ENCODE measurements at regions not wholly inside any gene's neighbourhood (a gene's known extent, or its start where the extent isn't known, plus 50 kb on each side); places are given as distances from the start of the nearest gene placed in this dataset.
"Not testable (repeated sequence)": the region's sequence is repeated elsewhere in the genome, so short reads cannot be mapped to it uniquely, and the experiment has no call there.

- DNase-seq, result no peak
- peaks cover 0 to 12% (median 0%) of the 10 kb centered on the region in 3 experiments for H3K9me3 ChIP-seq (ENCODE audit: control insufficient read depth in 2 of 3, low read length in 3 of 3)
- intact Hi-C loops (cut with micrococcal nuclease), result no loop called here
- Mint-ChIP-seq H3K4me1 (no peaks in the 10 kb centered on the region), H3K4me3 (no peak overlapping the region), H3K9me3 (peaks cover 0 to 26% (median 10%) of the 10 kb centered on the region in 11 donors), H3K27ac (no peak overlapping the region), H3K36me3 (peaks cover 0 to 5% (median 4%) of the 10 kb centered on the region in 5 donors), H3K27me3 (no peaks in the 10 kb centered on the region)
- peaks cover 0 to 1% of the 10 kb centered on the region in 2 donors for H3K27me3 ChIP-seq (ENCODE audit: control insufficient read depth in 2 of 2, insufficient read depth in 2 of 2, low read length in 2 of 2)
- H3K4me3 ChIP-seq (ENCODE audit: low read length), result no peak overlapping the region
- ChIA-PET POLR2A (no interaction called here), CTCF (no interaction called here)
- no peaks in the 10 kb centered on the region for H3K36me3 ChIP-seq (ENCODE audit: control insufficient read depth in 2 of 3, insufficient read depth in 3 of 3, low read length in 3 of 3)
- H3K27ac ChIP-seq (ENCODE audit: low read depth, low read length), result no peak overlapping the region
- no peak for ATAC-seq
- no peaks in the 10 kb centered on the region for H3K4me1 ChIP-seq (ENCODE audit: control insufficient read depth in 2 of 2, insufficient read depth in 2 of 2, low read length in 2 of 2)
Observed at GRCh38 chr21:15297824-15298223, 233.0 kb upstream of the NRIP1 start.

GRCh38 chr21:15298306-15298705, 233.5 kb upstream of the NRIP1 start:
- H3K27me3 ChIP-seq (ENCODE audit: control insufficient read depth in 2 of 2, insufficient read depth in 2 of 2, low read length in 2 of 2), result no peaks in the 10 kb centered on the region
- Mint-ChIP-seq H3K27me3 (no peaks in the 10 kb centered on the region), H3K27ac (no peak overlapping the region), H3K4me1 (no peaks in the 10 kb centered on the region), H3K9me3 (peaks cover 0 to 26% (median 10%) of the 10 kb centered on the region in 11 donors), H3K36me3 (peaks cover 0 to 5% (median 4%) of the 10 kb centered on the region in 5 donors), H3K4me3 (no peak overlapping the region)
- H3K4me1 ChIP-seq (ENCODE audit: control insufficient read depth in 2 of 2, insufficient read depth in 2 of 2, low read length in 2 of 2), result no peaks in the 10 kb centered on the region
- ChIA-PET CTCF (no interaction called here), POLR2A (no interaction called here)
- H3K9me3 ChIP-seq (ENCODE audit: control insufficient read depth in 2 of 3, low read length in 3 of 3), result peaks cover 0 to 12% (median 0%) of the 10 kb centered on the region in 3 experiments
- no peaks in the 10 kb centered on the region for H3K36me3 ChIP-seq (ENCODE audit: control insufficient read depth in 2 of 3, insufficient read depth in 3 of 3, low read length in 3 of 3)
- DNase-seq (no peak), ATAC-seq (no peak)
- H3K4me3 ChIP-seq (ENCODE audit: low read length), result no peak overlapping the region
- no peak overlapping the region for H3K27ac ChIP-seq (ENCODE audit: low read depth, low read length)
- intact Hi-C loops (cut with micrococcal nuclease), result no loop called here

GRCh38 chr21:15298755-15299154, 234.0 kb upstream of the NRIP1 start:
- H3K27ac ChIP-seq (ENCODE audit: low read depth, low read length); ATAC-seq; H3K4me3 ChIP-seq (ENCODE audit: low read length); H3K4me1 Mint-ChIP-seq; H3K4me1 ChIP-seq (ENCODE audit: control insufficient read depth in 2 of 2, insufficient read depth in 2 of 2, low read length in 2 of 2); H3K36me3 Mint-ChIP-seq; H3K27me3 ChIP-seq (ENCODE audit: control insufficient read depth in 2 of 2, insufficient read depth in 2 of 2, low read length in 2 of 2); DNase-seq; H3K27me3 Mint-ChIP-seq; H3K27ac Mint-ChIP-seq; CTCF ChIA-PET; intact Hi-C loops (cut with micrococcal nuclease); H3K36me3 ChIP-seq (ENCODE audit: control insufficient read depth in 2 of 3, insufficient read depth in 3 of 3, low read length in 3 of 3); POLR2A ChIA-PET; H3K4me3 Mint-ChIP-seq: not testable (repeated sequence)
- peaks cover 0 to 26% (median 10%) of the 10 kb centered on the region in 11 donors for H3K9me3 Mint-ChIP-seq
- peaks cover 0 to 12% (median 0%) of the 10 kb centered on the region in 3 experiments for H3K9me3 ChIP-seq (ENCODE audit: control insufficient read depth in 2 of 3, low read length in 3 of 3)

- H3K4me1 ChIP-seq (ENCODE audit: control insufficient read depth in 2 of 2, insufficient read depth in 2 of 2, low read length in 2 of 2), result no peaks in the 10 kb centered on the region
- intact Hi-C loops (cut with micrococcal nuclease), result loop anchor here in 1 of 2 donors (10.0 kb wide), 1 partner anchor 255 kb away; no protein-coding TSS in a partner anchor
- ChIA-PET POLR2A (no interaction called here), CTCF (no interaction called here)
- no peak overlapping the region for H3K4me3 ChIP-seq (ENCODE audit: low read length)
- DNase-seq (no peak), ATAC-seq (no peak)
- peaks cover 0 to 12% (median 0%) of the 10 kb centered on the region in 3 experiments for H3K9me3 ChIP-seq (ENCODE audit: control insufficient read depth in 2 of 3, low read length in 3 of 3)
- no peaks in the 10 kb centered on the region for H3K36me3 ChIP-seq (ENCODE audit: control insufficient read depth in 2 of 3, insufficient read depth in 3 of 3, low read length in 3 of 3)
- Mint-ChIP-seq H3K36me3 (peaks cover 0 to 5% (median 4%) of the 10 kb centered on the region in 5 donors), H3K9me3 (peaks cover 0 to 26% (median 10%) of the 10 kb centered on the region in 11 donors), H3K27me3 (no peaks in the 10 kb centered on the region), H3K27ac (no peak overlapping the region), H3K4me3 (no peak overlapping the region), H3K4me1 (no peaks in the 10 kb centered on the region)
- no peak overlapping the region for H3K27ac ChIP-seq (ENCODE audit: low read depth, low read length)
- no peaks in the 10 kb centered on the region for H3K27me3 ChIP-seq (ENCODE audit: control insufficient read depth in 2 of 2, insufficient read depth in 2 of 2, low read length in 2 of 2)
Observed at GRCh38 chr21:15300131-15300530, 235.3 kb upstream of the NRIP1 start.

GRCh38 chr21:15301014-15301413, 236.2 kb upstream of the NRIP1 start:
- intact Hi-C loops (cut with micrococcal nuclease), result loop anchor here in 1 of 2 donors (10.0 kb wide), 1 partner anchor 254 kb away; no protein-coding TSS in a partner anchor
- H3K36me3 ChIP-seq (ENCODE audit: control insufficient read depth in 2 of 3, insufficient read depth in 3 of 3, low read length in 3 of 3), result no peaks in the 10 kb centered on the region
- peaks cover 0 to 12% (median 0%) of the 10 kb centered on the region in 3 experiments for H3K9me3 ChIP-seq (ENCODE audit: control insufficient read depth in 2 of 3, low read length in 3 of 3)
- no peak overlapping the region for H3K27ac ChIP-seq (ENCODE audit: low read depth, low read length)
- H3K27ac Mint-ChIP-seq, result no peak overlapping the region
- peaks cover 0 to 5% (median 4%) of the 10 kb centered on the region in 5 donors for H3K36me3 Mint-ChIP-seq
- H3K4me3 ChIP-seq (ENCODE audit: low read length), result no peak overlapping the region
- H3K4me3 Mint-ChIP-seq, result no peak overlapping the region
- H3K4me1 Mint-ChIP-seq, result no peaks in the 10 kb centered on the region
- ATAC-seq (no peak), DNase-seq (peak in 3 of 9 donors; percentile 2 to 16 (median 12))
- H3K27me3 Mint-ChIP-seq, result no peaks in the 10 kb centered on the region
- ChIA-PET POLR2A (no interaction called here), CTCF (interaction anchor here (1.0 kb wide), 1 partner anchor 26 kb away, joined by 3 read pairs; no protein-coding TSS in a partner anchor)
- no peaks in the 10 kb centered on the region for H3K4me1 ChIP-seq (ENCODE audit: control insufficient read depth in 2 of 2, insufficient read depth in 2 of 2, low read length in 2 of 2)
- H3K9me3 Mint-ChIP-seq, result peaks cover 0 to 26% (median 10%) of the 10 kb centered on the region in 11 donors
- no peaks in the 10 kb centered on the region for H3K27me3 ChIP-seq (ENCODE audit: control insufficient read depth in 2 of 2, insufficient read depth in 2 of 2, low read length in 2 of 2)

GRCh38 chr21:15301736-15302135, 236.9 kb upstream of the NRIP1 start:
- ChIA-PET POLR2A (no interaction called here), CTCF (no interaction called here)
- Histone ChIP-seq H3K27me3 (ENCODE audit: control insufficient read depth in 2 of 2, insufficient read depth in 2 of 2, low read length in 2 of 2) (no peaks in the 10 kb centered on the region), H3K27ac (ENCODE audit: low read depth, low read length) (no peak overlapping the region), H3K4me3 (ENCODE audit: low read length) (no peak overlapping the region), H3K4me1 (ENCODE audit: control insufficient read depth in 2 of 2, insufficient read depth in 2 of 2, low read length in 2 of 2) (no peaks in the 10 kb centered on the region), H3K36me3 (ENCODE audit: control insufficient read depth in 2 of 3, insufficient read depth in 3 of 3, low read length in 3 of 3) (no peaks in the 10 kb centered on the region), H3K9me3 (ENCODE audit: control insufficient read depth in 2 of 3, low read length in 3 of 3) (peaks cover 0 to 12% (median 0%) of the 10 kb centered on the region in 3 experiments)
- ATAC-seq (no peak), DNase-seq (no peak)
- Mint-ChIP-seq H3K4me3 (no peak overlapping the region), H3K27ac (no peak overlapping the region), H3K4me1 (no peaks in the 10 kb centered on the region), H3K36me3 (peaks cover 0 to 5% (median 4%) of the 10 kb centered on the region in 5 donors), H3K27me3 (no peaks in the 10 kb centered on the region), H3K9me3 (peaks cover 0 to 26% (median 10%) of the 10 kb centered on the region in 11 donors)
- intact Hi-C loops (cut with micrococcal nuclease), result loop anchor here in 1 of 2 donors (10.0 kb wide), 1 partner anchor 253 kb away; no protein-coding TSS in a partner anchor

- peaks cover 0 to 5% (median 3%) of the 10 kb centered on the region in 5 donors for H3K36me3 Mint-ChIP-seq
- Histone ChIP-seq H3K4me1 (ENCODE audit: control insufficient read depth in 2 of 2, insufficient read depth in 2 of 2, low read length in 2 of 2) (no peaks in the 10 kb centered on the region), H3K27me3 (ENCODE audit: control insufficient read depth in 2 of 2, insufficient read depth in 2 of 2, low read length in 2 of 2) (no peaks in the 10 kb centered on the region), H3K27ac (ENCODE audit: low read depth, low read length) (no peak overlapping the region), H3K36me3 (ENCODE audit: control insufficient read depth in 2 of 3, insufficient read depth in 3 of 3, low read length in 3 of 3) (no peaks in the 10 kb centered on the region), H3K9me3 (ENCODE audit: control insufficient read depth in 2 of 3, low read length in 3 of 3) (peaks cover 0 to 6% (median 0%) of the 10 kb centered on the region in 3 experiments), H3K4me3 (ENCODE audit: low read length) (no peak overlapping the region)
- ATAC-seq (no peak), DNase-seq (no peak)
- no peaks in the 10 kb centered on the region for H3K27me3 Mint-ChIP-seq
- no peak overlapping the region for H3K4me3 Mint-ChIP-seq
- intact Hi-C loops (cut with micrococcal nuclease), result loop anchor here in 1 of 2 donors (10.0 kb wide), 1 partner anchor 249 kb away; no protein-coding TSS in a partner anchor
- no peaks in the 10 kb centered on the region for H3K4me1 Mint-ChIP-seq
- peaks cover 0 to 15% (median 8%) of the 10 kb centered on the region in 11 donors for H3K9me3 Mint-ChIP-seq
- CTCF ChIA-PET, result no interaction called here
- H3K27ac Mint-ChIP-seq, result no peak overlapping the region
- POLR2A ChIA-PET, result no interaction called here
Observed at GRCh38 chr21:15306271-15306670, 241.5 kb upstream of the NRIP1 start.
